ENCODE measurements at regions not wholly inside any gene's neighbourhood (a gene's known extent, or its start where the extent isn't known, plus 50 kb on each side); places are given as distances from the start of the nearest gene placed in this dataset.
A peak's percentile ranks its signal among the peaks of the same experiment; 100 is the strongest.

- no peak for TF ChIP-seq THAP7 (CRISPR knock-in tag; IDR thresholded peaks at IDR 0.05)
These were observed 75.9 kb upstream of the WSB1 start (continued) for GRCh38 chr17:27218041-27218440.

- BruUV-seq (replicated peaks): no TSS peak
- TF ChIP-seq ZNF143 (CRISPR knock-in tag; IDR thresholded peaks at IDR 0.05) (no peak), HMGXB4 (CRISPR knock-in tag; IDR thresholded peaks at IDR 0.05) (no peak), HMBOX1 (IDR thresholded peaks at IDR 0.05) (no peak), ZBTB12 (CRISPR knock-in tag; IDR thresholded peaks at IDR 0.05) (no peak), CXXC5 (CRISPR knock-in tag; IDR thresholded peaks at IDR 0.05) (no peak), TCF7L2 (IDR thresholded peaks at IDR 0.05; ENCODE audit: low read depth, low read length) (no peak), HNRNPLL (IDR thresholded peaks at IDR 0.05; ENCODE audit: low read depth, low read length, poor library complexity, severe bottlenecking) (no peak), ZNF76 (CRISPR knock-in tag; IDR thresholded peaks at IDR 0.05; ENCODE audit: borderline replicate concordance) (no peak), GABPB2 (CRISPR knock-in tag; conservative IDR thresholded peaks at IDR 0.05) (no peak), BCOR (IDR thresholded peaks at IDR 0.05) (no peak), SIN3B (IDR thresholded peaks at IDR 0.05; ENCODE audit: low read depth) (no peak), CSDE1 (IDR thresholded peaks at IDR 0.05) (no peak), MTF1 (CRISPR knock-in tag; IDR thresholded peaks at IDR 0.05; ENCODE audit: borderline replicate concordance) (no peak), ATF2 (CRISPR knock-in tag; IDR thresholded peaks at IDR 0.05) (no peak)
These were observed 75.0 kb upstream of the WSB1 start for GRCh38 chr17:27218719-27219488.

More at GRCh38 chr17:27218719-27219488, 75.0 kb upstream of the WSB1 start:
- Histone ChIP-seq H3K9me1 (ENCODE audit: control insufficient read depth, insufficient read depth, low read length) (no peaks in the 10 kb centered on the region), H4K20me1 (replicated peaks; ENCODE audit: control insufficient read depth, insufficient read depth, low read length) (no peaks in the 10 kb centered on the region), H3K4me3 (no peak overlapping the region), H2AFZ (ENCODE audit: low read depth, low read length) (peak overlapping the region; percentile 41; the same call in 1 of the 2 replicates), H3K9me3 (replicated peaks; ENCODE audit: control insufficient read depth, insufficient read depth, low read depth, low read length) (no peaks in the 10 kb centered on the region; the same call in 1 of the 2 replicates), H3K4me1 (replicated peaks in 1 of 2; ENCODE audit: control insufficient read depth in 2 of 2, insufficient read depth in 2 of 2, low read length in 2 of 2) (no peaks in the 10 kb centered on the region), H3K79me2 (ENCODE audit: control insufficient read depth, insufficient read depth, low read length) (no peaks in the 10 kb centered on the region), H3K36me3 (ENCODE audit: control insufficient read depth, insufficient read depth, low read length) (no peaks in the 10 kb centered on the region), H3K27ac (ENCODE audit: extremely low read depth, low read depth, low read length) (no peak overlapping the region), H3K4me2 (ENCODE audit: insufficient read depth, low read length) (no peak overlapping the region), H3K27me3 (ENCODE audit: control insufficient read depth in 2 of 2, insufficient read depth in 2 of 2, low read length in 2 of 2) (no peaks in the 10 kb centered on the region), H3K9ac (ENCODE audit: insufficient read depth in 1 of 2, low read depth in 2 of 2, low read length in 2 of 2) (no peak overlapping the region)
- FAIRE-seq: no peak
- in situ Hi-C loops (cut with MboI) (no loop called here), intact Hi-C loops (cut with micrococcal nuclease) (no loop called here)
- ChIA-PET CTCF (ENCODE audit: low intra/inter-chr PET ratio) (no interaction called here), POLR2A (interaction anchor here (0.6 to 1.1 kb wide), 4 partner anchors 40 to 240 kb away, joined by 3 to 4 read pairs (median 3); partner anchors contain the start of gene WSB1)
- WGBS (ENCODE audit: insufficient coverage, low coverage, missing lambda C conversion rate): 24% methylated on average over 6 of the region's 6 CpGs
- peak; percentile 57 for ATAC-seq
- peak in 1 of 4 experiments; percentile 22 for DNase-seq (ENCODE audit: extremely low read depth in 1 of 4, low spot score in 3 of 4)

Measured in K562 (cell line).